ENCODE measurements at regions not wholly inside any gene's neighbourhood (a gene's known extent, or its start where the extent isn't known, plus 50 kb on each side); places are given as distances from the start of the nearest gene placed in this dataset.

DNA sequence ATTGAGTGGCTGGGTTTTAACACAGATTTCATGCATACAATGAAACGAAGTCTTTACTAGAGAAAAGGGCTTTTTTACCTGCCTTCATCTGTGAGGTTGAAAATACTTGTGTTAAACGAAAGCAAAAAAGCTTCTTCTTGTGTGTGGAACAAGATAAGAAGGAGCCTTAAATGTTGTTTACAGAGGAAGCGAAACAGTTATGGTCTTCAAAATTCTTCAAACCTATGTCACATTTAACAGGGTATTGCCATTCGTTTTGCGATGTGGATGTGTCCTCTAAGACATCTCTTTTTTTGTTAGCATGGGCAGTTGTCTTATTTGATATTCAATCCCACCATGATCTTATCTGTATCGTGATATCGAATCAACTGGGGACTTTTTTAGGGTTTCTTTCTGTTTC lies 532.6 kb downstream of the TMEM182 start:
- no peak overlapping the region for H3K4me3 ChIP-seq (ENCODE audit: low read length, poor library complexity, severe bottlenecking)
- H4K20me1 ChIP-seq (ENCODE audit: insufficient read depth, low read length, poor library complexity, severe bottlenecking): no peaks in the 10 kb centered on the region
- H3K36me3 ChIP-seq (ENCODE audit: insufficient read depth, low read length): no peaks in the 10 kb centered on the region
- H3K4me1 ChIP-seq (ENCODE audit: insufficient read depth, low read length, poor library complexity, severe bottlenecking): no peaks in the 10 kb centered on the region
- H3K79me2 ChIP-seq (ENCODE audit: insufficient read depth, low read length): no peaks in the 10 kb centered on the region
- H3K9me2 ChIP-seq (replicated peaks; ENCODE audit: low read depth, low read length): no peaks in the 10 kb centered on the region
- H3K27me3 ChIP-seq (ENCODE audit: insufficient read depth, low read length, poor library complexity, severe bottlenecking): no peaks in the 10 kb centered on the region
- no peaks in the 10 kb centered on the region for H3F3A ChIP-seq (ENCODE audit: low read depth)
- H3K4me2 ChIP-seq (ENCODE audit: low read depth, low read length, poor library complexity, severe bottlenecking): no peak overlapping the region
- TF ChIP-seq, protein P1, sequence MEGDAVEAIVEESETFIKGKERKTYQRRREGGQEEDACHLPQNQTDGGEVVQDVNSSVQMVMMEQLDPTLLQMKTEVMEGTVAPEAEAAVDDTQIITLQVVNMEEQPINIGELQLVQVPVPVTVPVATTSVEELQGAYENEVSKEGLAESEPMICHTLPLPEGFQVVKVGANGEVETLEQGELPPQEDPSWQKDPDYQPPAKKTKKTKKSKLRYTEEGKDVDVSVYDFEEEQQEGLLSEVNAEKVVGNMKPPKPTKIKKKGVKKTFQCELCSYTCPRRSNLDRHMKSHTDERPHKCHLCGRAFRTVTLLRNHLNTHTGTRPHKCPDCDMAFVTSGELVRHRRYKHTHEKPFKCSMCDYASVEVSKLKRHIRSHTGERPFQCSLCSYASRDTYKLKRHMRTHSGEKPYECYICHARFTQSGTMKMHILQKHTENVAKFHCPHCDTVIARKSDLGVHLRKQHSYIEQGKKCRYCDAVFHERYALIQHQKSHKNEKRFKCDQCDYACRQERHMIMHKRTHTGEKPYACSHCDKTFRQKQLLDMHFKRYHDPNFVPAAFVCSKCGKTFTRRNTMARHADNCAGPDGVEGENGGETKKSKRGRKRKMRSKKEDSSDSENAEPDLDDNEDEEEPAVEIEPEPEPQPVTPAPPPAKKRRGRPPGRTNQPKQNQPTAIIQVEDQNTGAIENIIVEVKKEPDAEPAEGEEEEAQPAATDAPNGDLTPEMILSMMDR (conservative IDR thresholded peaks at IDR 0.05; ENCODE audit: low read length): no peak
- no peak for TF ChIP-seq EZH2phosphoT487 (IDR thresholded peaks at IDR 0.05; ENCODE audit: borderline replicate concordance)
- no peak overlapping the region for H3K9ac ChIP-seq (ENCODE audit: low read depth, low read length, poor library complexity, severe bottlenecking)
- H3K9me3 ChIP-seq (ENCODE audit: insufficient read depth, low read depth, low read length): no peaks in the 10 kb centered on the region
- H2AFZ ChIP-seq (ENCODE audit: low read length): no peak overlapping the region

DNA sequence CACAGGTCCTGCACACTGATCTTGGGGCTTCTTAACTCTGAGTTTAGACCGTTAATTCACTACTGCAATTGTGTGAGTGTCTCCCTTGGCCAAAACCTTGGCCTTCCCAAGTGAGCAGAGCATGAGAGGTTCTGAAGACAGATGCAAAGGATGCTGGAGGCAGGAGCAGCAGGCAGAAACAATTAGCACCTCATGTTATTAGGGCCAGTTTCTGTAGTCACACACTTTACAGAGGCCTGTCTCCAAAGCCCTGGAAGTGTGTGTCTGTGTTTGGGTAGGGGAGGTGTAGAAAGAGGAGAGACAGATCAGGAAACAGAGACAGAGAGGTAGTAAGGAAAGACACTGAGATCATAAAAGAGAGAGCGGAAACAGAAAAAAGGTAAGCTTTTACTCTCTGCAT lies 533.8 kb downstream of the TMEM182 start:
- Histone ChIP-seq H3K79me2 (ENCODE audit: insufficient read depth, low read length) (no peaks in the 10 kb centered on the region), H3K4me2 (ENCODE audit: low read depth, low read length, poor library complexity, severe bottlenecking) (no peak overlapping the region), H3F3A (ENCODE audit: low read depth) (no peaks in the 10 kb centered on the region), H3K9me3 (ENCODE audit: insufficient read depth, low read depth, low read length) (no peaks in the 10 kb centered on the region), H3K4me1 (ENCODE audit: insufficient read depth, low read length, poor library complexity, severe bottlenecking) (no peaks in the 10 kb centered on the region), H3K4me3 (ENCODE audit: low read length, poor library complexity, severe bottlenecking) (no peak overlapping the region), H3K9ac (ENCODE audit: low read depth, low read length, poor library complexity, severe bottlenecking) (no peak overlapping the region), H3K27me3 (ENCODE audit: insufficient read depth, low read length, poor library complexity, severe bottlenecking) (no peaks in the 10 kb centered on the region), H3K9me2 (replicated peaks; ENCODE audit: low read depth, low read length) (no peaks in the 10 kb centered on the region), H4K20me1 (ENCODE audit: insufficient read depth, low read length, poor library complexity, severe bottlenecking) (no peaks in the 10 kb centered on the region), H3K36me3 (ENCODE audit: insufficient read depth, low read length) (no peaks in the 10 kb centered on the region), H2AFZ (ENCODE audit: low read length) (no peak overlapping the region)
- TF ChIP-seq, protein P1 (conservative IDR thresholded peaks at IDR 0.05; ENCODE audit: low read length): no peak
- no peak for TF ChIP-seq EZH2phosphoT487 (IDR thresholded peaks at IDR 0.05; ENCODE audit: borderline replicate concordance)

- TF ChIP-seq, protein P1 (conservative IDR thresholded peaks at IDR 0.05; ENCODE audit: low read length): no peak
- no peak for TF ChIP-seq EZH2phosphoT487 (IDR thresholded peaks at IDR 0.05; ENCODE audit: borderline replicate concordance)
- no peak overlapping the region for H3K4me2 ChIP-seq (ENCODE audit: low read depth, low read length, poor library complexity, severe bottlenecking)
- no peak overlapping the region for H3K9ac ChIP-seq (ENCODE audit: low read depth, low read length, poor library complexity, severe bottlenecking)
- no peaks in the 10 kb centered on the region for H4K20me1 ChIP-seq (ENCODE audit: insufficient read depth, low read length, poor library complexity, severe bottlenecking)
- no peaks in the 10 kb centered on the region for H3F3A ChIP-seq (ENCODE audit: low read depth)
- H3K27me3 ChIP-seq (ENCODE audit: insufficient read depth, low read length, poor library complexity, severe bottlenecking): no peaks in the 10 kb centered on the region
- H2AFZ ChIP-seq (ENCODE audit: low read length): no peak overlapping the region
- no peak overlapping the region for H3K4me3 ChIP-seq (ENCODE audit: low read length, poor library complexity, severe bottlenecking)
- no peaks in the 10 kb centered on the region for H3K9me2 ChIP-seq (replicated peaks; ENCODE audit: low read depth, low read length)
- H3K36me3 ChIP-seq (ENCODE audit: insufficient read depth, low read length): no peaks in the 10 kb centered on the region
- no peaks in the 10 kb centered on the region for H3K4me1 ChIP-seq (ENCODE audit: insufficient read depth, low read length, poor library complexity, severe bottlenecking)
- H3K9me3 ChIP-seq (ENCODE audit: insufficient read depth, low read depth, low read length): no peaks in the 10 kb centered on the region
- no peaks in the 10 kb centered on the region for H3K79me2 ChIP-seq (ENCODE audit: insufficient read depth, low read length)
These were observed 562.8 kb downstream of the TMEM182 start for GRCh38 chr2:103324671-103325070.
